HG03432 (cell line): ENCODE measurements at regions not wholly inside any gene's neighbourhood (a gene's known extent, or its start where the extent isn't known, plus 50 kb on each side); places are given as distances from the start of the nearest gene placed in this dataset.

Source experiments
- ATAC-seq: cut with Tn5 transposase; IDR thresholded peaks from one replicate; pipeline ENCODE4 v1.9.1; 2021; ENCODE audit warnings: mild to moderate bottlenecking, moderate library complexity; ENCODE audit not compliant: unreplicated experiment

GRCh38 chr22:49643466-49643865 is 184.2 kb downstream of the BRD1 start:
- no peak for ATAC-seq

- ATAC-seq = no peak
These were observed 184.9 kb downstream of the BRD1 start for GRCh38 chr22:49642741-49643140.

DNA sequence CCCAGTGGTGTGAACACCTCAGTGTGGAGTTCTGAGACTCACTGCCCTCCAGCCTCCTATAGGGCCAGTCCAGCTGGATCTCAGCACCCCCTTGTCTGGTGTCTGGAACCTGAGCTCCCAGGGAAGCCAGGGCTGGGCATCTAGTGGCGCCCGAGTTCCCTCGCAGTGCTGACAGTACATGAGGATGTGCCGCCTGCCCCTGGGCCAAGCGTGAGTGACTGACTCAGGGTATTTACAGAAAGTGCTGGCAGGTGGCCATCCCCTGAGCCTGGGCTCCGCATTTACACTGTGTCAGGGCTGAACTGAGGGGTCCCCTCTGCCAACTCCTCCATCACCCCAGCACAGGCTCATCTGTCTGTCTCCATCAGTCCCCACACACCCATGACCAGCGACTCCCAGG is 185.3 kb downstream of the BRD1 start:
- no peak for ATAC-seq

DNA sequence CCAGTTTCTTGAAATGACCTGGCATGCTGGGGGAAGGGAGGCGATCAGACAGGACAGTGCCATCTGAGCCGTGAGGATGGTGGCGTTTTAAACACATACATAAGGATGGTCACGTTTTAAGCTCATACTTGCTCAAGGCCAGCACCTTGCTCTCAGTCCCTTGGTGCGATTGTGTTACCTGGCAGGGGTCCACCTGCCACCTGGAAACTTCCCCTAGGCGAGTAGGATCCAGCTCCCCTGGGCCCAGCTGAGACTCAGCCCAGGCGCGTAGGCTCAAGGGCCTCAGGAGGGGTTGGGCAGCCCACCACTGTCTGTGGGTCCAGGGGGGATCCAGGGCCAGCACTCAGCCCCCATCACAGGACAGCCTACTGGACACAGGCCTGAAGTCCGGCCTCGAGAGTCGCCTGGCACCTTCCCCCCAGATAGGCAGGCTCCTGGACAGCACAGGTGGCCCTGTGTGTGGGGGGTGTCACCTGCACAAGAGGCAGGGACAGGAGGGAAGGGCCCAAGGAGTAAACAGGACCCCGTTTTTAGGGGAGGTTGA is 185.8 kb downstream of the BRD1 start:
- ATAC-seq = no peak

DNA sequence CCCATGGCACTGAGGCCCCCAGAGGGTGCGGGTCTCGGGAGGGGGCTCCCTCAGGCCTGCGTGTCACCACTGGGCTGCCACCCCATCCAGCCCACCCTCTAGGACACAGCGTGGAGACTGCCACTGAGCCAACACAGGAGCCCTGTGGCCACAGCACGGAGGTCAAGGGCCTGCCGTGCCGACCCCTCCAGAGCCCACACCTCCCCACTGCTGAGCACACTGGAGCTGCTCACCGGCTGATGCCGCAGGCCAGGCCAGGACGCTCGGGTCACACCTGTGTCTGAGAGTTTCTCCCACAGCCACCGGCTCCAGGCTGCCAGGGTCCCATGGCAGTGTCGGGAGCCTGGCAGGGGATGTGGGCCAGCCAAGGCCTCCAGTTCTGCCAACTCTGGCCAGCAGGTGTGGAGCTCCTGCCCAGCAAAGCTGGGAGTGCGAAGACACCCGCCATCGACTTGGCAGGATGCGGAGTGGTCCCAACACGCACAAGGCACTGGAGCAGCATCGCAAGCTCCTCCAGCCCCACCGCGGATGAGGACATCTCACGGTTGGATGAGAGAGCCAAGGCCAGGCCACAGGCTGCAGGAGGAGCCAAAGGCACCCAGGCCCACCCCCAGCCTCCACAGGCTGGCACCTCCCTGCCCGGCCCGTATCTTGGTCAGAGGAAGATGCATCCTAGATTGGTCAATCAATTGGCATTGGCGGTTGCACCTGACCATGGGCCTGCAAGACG is 187.1 kb downstream of the BRD1 start:
- ATAC-seq = no peak

GRCh38 chr22:49639956-49640355 is 187.7 kb downstream of the BRD1 start:
- no peak for ATAC-seq

- ATAC-seq = no peak
These were observed 188.9 kb downstream of the BRD1 start for GRCh38 chr22:49638788-49639187.

DNA sequence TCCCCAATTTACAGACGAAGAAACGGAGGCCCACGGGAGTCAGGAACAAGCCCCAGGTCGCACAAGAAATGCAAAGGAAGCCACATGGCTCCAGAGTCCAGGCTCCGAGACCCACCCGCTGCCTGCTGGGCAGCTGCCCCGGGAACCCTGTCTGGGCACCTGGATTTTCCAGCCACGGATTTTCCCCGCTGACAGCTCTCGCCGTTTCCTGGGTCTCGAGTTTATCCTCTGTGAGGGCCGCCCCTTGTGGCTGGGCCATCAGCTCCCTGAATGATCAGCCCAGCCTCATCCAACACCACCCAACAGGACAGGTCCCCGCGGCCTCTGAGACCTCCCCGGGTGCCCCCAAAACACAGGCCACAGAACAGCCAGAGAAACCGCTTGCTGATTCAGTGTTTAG is 189.7 kb downstream of the BRD1 start:
- no peak for ATAC-seq

DNA sequence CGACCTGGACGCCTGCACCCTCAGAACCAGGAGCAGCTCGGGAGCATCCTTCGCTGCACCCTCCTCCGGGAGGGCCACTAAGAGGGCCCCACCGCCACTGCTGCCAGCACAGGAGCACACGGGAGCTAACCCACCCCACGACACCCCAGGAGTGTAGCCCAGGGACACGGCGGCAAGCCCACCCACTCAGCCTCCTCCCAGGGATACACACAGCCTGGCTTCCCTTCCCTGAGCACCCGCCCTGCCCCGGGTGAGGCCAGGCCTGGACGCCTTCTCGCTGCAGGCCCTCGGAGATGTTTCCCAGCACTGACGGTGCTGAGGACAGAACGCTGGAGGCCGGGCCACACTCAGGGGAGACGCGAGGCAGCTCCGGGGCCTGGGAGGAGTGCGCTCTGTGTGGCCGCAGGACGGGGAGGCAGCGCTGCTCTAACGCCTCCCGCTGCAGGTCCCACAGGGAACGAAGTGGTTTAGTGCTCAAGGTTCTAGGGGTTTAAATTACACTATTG is 190.4 kb downstream of the BRD1 start:
- ATAC-seq = no peak

GRCh38 chr22:49636649-49637048 is 191.0 kb downstream of the BRD1 start:
- no peak for ATAC-seq

- no peak for ATAC-seq
These were observed 191.5 kb downstream of the BRD1 start for GRCh38 chr22:49636214-49636613.

GRCh38 chr22:49634006-49634772 is 193.5 kb downstream of the BRD1 start:
- ATAC-seq = no peak

DNA sequence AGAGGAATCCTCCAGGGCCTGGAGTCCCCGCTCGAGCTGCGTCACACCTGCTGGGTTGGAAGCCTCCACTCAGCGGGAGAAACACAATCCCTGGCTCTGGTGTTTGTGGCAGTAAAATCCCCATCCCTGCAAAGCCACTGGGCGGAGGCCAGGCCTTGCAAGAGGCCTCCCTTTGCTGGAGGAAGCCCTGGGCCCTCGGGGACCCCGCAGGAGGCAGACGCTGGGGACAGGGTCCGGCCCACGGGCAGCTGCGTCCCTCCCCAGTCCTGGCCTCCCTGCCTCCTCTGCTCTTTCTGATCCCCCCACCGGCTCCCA is 194.7 kb downstream of the BRD1 start:
- ATAC-seq = no peak

- ATAC-seq = no peak
These were observed 195.3 kb downstream of the BRD1 start for GRCh38 chr22:49632199-49633009.

DNA sequence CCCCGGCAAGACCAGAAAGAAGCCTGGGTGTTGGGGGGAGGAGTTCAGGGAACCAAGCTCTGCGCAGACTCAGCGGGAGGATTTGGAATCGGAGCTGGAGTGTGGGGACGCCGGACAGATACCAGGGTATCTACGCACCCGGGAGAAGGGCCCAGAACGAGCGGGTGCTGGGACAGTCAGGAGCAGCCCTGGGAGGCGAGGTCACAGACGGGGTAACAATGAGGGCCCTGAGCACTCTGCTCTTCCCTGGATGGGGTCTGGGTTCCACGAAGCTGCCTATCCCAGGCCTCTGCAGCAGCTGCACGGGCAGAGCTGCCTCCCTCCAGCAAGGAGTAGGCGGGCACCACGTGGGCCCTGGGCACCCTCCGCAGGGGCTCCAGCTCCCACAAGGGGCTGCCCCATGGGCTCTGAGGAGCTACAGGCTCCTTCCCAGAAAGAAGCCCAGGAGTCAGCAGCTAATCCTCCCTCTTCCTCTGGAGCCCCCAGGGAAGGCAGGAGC is 197.2 kb downstream of the BRD1 start:
- no peak for ATAC-seq

DNA sequence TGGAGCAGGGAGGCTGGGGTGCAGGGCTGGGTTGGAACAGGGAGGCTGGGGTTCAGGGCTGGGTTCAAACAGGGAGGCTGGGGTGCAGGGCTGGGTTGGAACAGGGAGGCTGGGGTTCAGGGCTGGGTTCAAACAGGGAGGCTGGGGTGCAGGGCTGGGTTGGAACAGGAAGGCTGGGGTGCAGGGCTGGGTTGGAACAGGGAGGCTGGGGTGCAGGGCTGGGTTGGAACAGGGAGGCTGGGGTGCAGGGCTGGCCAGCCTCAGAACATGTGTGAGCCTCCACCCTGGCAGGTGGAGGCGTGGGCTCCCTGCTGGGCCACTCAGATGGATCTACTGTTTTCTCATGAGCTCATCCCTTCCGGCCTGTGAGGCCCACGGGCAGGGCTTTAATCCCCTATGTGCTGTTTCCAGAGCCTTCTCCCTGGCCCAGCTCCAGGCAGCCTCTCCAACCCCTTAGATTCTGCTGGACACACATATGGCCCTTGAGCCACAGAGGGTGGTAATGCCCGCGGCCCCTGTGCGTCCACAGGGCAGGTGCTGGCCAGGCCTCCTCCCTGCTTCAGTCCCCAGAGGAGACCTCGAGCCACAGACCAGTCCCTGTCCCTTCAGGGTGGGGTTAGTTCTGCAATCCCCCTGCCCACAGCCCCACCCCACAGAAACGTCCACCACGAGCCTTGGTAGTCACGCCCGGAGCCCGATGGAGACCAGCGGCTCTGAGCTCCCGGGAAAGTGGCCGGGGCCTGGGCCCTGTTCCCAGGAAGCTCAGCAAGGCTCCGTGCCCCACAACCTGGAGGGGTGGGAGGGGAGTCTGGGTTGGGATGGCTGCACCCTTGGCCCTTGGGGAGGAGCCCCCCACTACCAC is 197.9 kb downstream of the BRD1 start:
- no peak for ATAC-seq

DNA sequence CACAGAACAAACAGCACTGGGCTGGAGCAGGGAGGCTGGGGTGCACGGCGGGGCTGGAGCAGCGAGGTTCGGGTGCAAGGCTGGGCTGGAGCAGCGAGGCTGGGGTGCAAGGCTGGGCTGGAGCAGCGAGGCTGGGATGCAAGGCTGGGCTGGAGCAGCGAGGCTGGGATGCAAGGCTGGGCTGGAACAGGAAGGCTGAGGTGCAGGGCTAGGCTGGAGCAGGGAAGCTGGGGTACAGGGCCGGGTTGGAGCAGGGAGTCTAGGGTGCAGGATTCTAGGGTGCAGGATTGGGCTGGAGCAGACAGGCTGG is 198.5 kb downstream of the BRD1 start:
- ATAC-seq = no peak

DNA sequence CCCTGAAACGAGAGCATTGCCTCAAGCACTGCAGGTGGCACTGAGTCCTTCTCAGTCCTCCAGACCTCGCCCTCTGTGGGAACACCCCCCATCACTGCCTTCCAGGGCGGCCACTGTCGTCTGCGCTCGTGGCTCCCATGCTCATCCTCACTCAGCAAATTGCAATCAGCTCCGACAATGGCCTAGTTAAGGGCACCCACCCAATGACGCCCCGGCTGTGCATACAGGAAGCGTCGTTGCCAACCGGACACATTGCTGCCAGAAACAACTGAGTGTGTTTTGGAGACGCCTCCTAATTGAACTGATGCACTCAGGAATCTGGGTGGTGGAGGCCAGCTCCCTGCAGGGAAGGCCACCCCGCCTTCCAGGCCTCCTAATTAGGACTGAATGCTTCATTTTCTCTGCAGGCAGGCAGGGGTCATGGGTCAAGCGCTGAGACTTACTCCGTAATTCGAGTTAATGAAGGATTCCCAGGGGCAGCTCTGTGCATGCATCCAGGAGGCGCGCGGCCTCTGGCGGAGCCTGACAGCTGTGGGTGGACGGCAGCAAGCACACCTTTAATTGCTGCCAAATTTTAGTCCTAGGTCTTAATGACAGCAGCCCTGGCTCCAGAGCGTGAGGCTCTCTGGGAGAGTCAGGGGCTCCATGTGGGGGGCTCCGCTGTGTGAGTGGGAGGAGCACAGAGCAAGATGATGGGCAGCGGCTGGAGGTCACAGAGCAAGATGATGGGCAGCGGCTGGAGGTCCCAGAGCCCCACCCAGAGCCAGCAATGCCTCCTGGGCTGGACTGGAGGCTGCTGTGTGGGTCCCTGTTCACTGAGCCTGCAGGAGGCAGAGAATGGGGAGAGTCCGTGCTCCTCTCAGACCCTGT is 199.0 kb downstream of the BRD1 start:
- no peak for ATAC-seq
